ENCODE measurements at regions not wholly inside any gene's neighbourhood (a gene's known extent, or its start where the extent isn't known, plus 50 kb on each side); places are given as distances from the start of the nearest gene placed in this dataset.

- no peaks in the 10 kb centered on the region for H3K27me3 ChIP-seq (ENCODE audit: control insufficient read depth in 2 of 2, insufficient read depth in 2 of 2, low read length in 2 of 2)
- ChIA-PET POLR2A (no interaction called here), CTCF (ENCODE audit: low intra/inter-chr PET ratio) (no interaction called here)
- H3K9me3 ChIP-seq (replicated peaks; ENCODE audit: control insufficient read depth, insufficient read depth, low read depth, low read length) = no peaks in the 10 kb centered on the region
- no peak overlapping the region for H2AFZ ChIP-seq (ENCODE audit: low read depth, low read length)
- TF ChIP-seq BCL6 (CRISPR knock-in tag; IDR thresholded peaks at IDR 0.05) (no peak), OTX1 (CRISPR knock-in tag; IDR thresholded peaks at IDR 0.05) (no peak), NR2C2 (CRISPR knock-in tag; IDR thresholded peaks at IDR 0.05) (no peak), NR2C2 (tag; IDR thresholded peaks at IDR 0.05) (no peak), SIX5 (IDR thresholded peaks at IDR 0.05; ENCODE audit: borderline replicate concordance in 1 of 2, insufficient read depth in 1 of 2, low read depth in 1 of 2, low read length in 2 of 2) (no peak), HOXB6 (CRISPR knock-in tag; IDR thresholded peaks at IDR 0.05; ENCODE audit: borderline replicate concordance) (no peak), MEF2D (tag; conservative IDR thresholded peaks at IDR 0.05; ENCODE audit: low read depth) (no peak), TARDBP (IDR thresholded peaks at IDR 0.05) (no peak), ZNF830 (CRISPR knock-in tag; IDR thresholded peaks at IDR 0.05) (no peak), PRMT5 (CRISPR knock-in tag; IDR thresholded peaks at IDR 0.05) (no peak), ARID2 (IDR thresholded peaks at IDR 0.05) (no peak), MXI1 (IDR thresholded peaks at IDR 0.05; ENCODE audit: low read depth, low read length) (no peak), MAFF (IDR thresholded peaks at IDR 0.05; ENCODE audit: low read length) (no peak), GTF2A2 (tag; IDR thresholded peaks at IDR 0.05) (no peak)
- TF ChIP-seq, protein P1, sequence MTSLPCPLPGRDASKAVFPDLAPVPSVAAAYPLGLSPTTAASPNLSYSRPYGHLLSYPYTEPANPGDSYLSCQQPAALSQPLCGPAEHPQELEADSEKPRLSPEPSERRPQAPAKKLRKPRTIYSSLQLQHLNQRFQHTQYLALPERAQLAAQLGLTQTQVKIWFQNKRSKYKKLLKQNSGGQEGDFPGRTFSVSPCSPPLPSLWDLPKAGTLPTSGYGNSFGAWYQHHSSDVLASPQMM (CRISPR knock-in tag; IDR thresholded peaks at IDR 0.05) = no peak
- TF ChIP-seq, protein P2, sequence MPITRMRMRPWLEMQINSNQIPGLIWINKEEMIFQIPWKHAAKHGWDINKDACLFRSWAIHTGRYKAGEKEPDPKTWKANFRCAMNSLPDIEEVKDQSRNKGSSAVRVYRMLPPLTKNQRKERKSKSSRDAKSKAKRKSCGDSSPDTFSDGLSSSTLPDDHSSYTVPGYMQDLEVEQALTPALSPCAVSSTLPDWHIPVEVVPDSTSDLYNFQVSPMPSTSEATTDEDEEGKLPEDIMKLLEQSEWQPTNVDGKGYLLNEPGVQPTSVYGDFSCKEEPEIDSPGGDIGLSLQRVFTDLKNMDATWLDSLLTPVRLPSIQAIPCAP (CRISPR knock-in tag; IDR thresholded peaks at IDR 0.05; ENCODE audit: borderline replicate concordance) = no peak
- TF ChIP-seq, protein P3, sequence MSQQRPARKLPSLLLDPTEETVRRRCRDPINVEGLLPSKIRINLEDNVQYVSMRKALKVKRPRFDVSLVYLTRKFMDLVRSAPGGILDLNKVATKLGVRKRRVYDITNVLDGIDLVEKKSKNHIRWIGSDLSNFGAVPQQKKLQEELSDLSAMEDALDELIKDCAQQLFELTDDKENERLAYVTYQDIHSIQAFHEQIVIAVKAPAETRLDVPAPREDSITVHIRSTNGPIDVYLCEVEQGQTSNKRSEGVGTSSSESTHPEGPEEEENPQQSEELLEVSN (IDR thresholded peaks at IDR 0.05; ENCODE audit: borderline replicate concordance in 1 of 2, extremely low read depth in 1 of 2, insufficient read depth in 1 of 2, insufficient read length in 1 of 2, low read depth in 1 of 2, low read length in 1 of 2, poor library complexity in 1 of 2, severe bottlenecking in 1 of 2) = no peak
- no peaks in the 10 kb centered on the region for H3K9me1 ChIP-seq (ENCODE audit: control insufficient read depth, insufficient read depth, low read length)
- no peaks in the 10 kb centered on the region for H4K20me1 ChIP-seq (replicated peaks; ENCODE audit: control insufficient read depth, insufficient read depth, low read length)
- DNase-seq (ENCODE audit: extremely low read depth in 1 of 4, low spot score in 3 of 4) (no peak), FAIRE-seq (no peak), ATAC-seq (no peak)
- 0% methylated on average over 2 of the region's 2 CpGs for WGBS (ENCODE audit: insufficient coverage, low coverage, missing lambda C conversion rate)
- H3K4me1 ChIP-seq (replicated peaks in 1 of 2; ENCODE audit: control insufficient read depth in 2 of 2, insufficient read depth in 2 of 2, low read length in 2 of 2) = no peaks in the 10 kb centered on the region
- H3K36me3 ChIP-seq (ENCODE audit: control insufficient read depth, insufficient read depth, low read length) = no peaks in the 10 kb centered on the region
- no TSS peak for BruUV-seq (replicated peaks)
- intact Hi-C loops (cut with micrococcal nuclease) = no loop called here
- H3K4me2 ChIP-seq (ENCODE audit: insufficient read depth, low read length) = no peak overlapping the region
- no peak overlapping the region for H3K9ac ChIP-seq (ENCODE audit: insufficient read depth in 1 of 2, low read depth in 2 of 2, low read length in 2 of 2)
- in situ Hi-C loops (cut with MboI) = no loop called here
- no peak overlapping the region for H3K27ac ChIP-seq (ENCODE audit: extremely low read depth, low read depth, low read length)
- no peaks in the 10 kb centered on the region for H3K79me2 ChIP-seq (ENCODE audit: control insufficient read depth, insufficient read depth, low read length)
- H3K4me3 ChIP-seq = no peak overlapping the region
These were observed 215.5 kb downstream of the POSTN start for GRCh38 chr13:37383046-37383445.
